Activated CD4-positive, alpha-beta T cell treated with anti-CD3 and anti-CD28 coated beads, Interleukin-2, Interleukin-4, amounts not matched to agents 100 ng/mL and 50 ng/mL, durations not matched to agents 16 hours and 8 hours (primary cell): ENCODE measurements at regions not wholly inside any gene's neighbourhood (a gene's known extent, or its start where the extent isn't known, plus 50 kb on each side); places are given as distances from the start of the nearest gene placed in this dataset.
"Not testable (repeated sequence)": the region's sequence is repeated elsewhere in the genome, so short reads cannot be mapped to it uniquely, and the experiment has no call there.

Experiments
- DNase-seq: peaks from one replicate; pipeline ENCODE4 v3.0.0-alpha.2; 2020; ENCODE audit warnings: low spot score

- no peak for DNase-seq
Measured at GRCh38 chr5:130955041-130955440, 210.0 kb downstream of the HINT1 start.

GRCh38 chr5:130954336-130954735, 210.7 kb downstream of the HINT1 start:
- no peak for DNase-seq

GRCh38 chr5:130939059-130939458, 226.0 kb downstream of the HINT1 start:
- no peak for DNase-seq

GRCh38 chr5:130937046-130937445, 228.0 kb downstream of the HINT1 start:
- no peak for DNase-seq

GRCh38 chr5:130923543-130924124, 241.4 kb downstream of the HINT1 start:
- DNase-seq: no peak

- no peak for DNase-seq
Measured at GRCh38 chr5:130912088-130912487, 253.0 kb downstream of the HINT1 start.

GRCh38 chr5:130908186-130908585, 256.9 kb downstream of the HINT1 start:
- no peak for DNase-seq

- not testable (repeated sequence) for DNase-seq
Measured at GRCh38 chr5:130897537-130898195, 267.4 kb downstream of the HINT1 start.

- not testable (repeated sequence) for DNase-seq
Measured at GRCh38 chr5:130897181-130897536, 267.9 kb downstream of the HINT1 start.

- no peak for DNase-seq
Measured at GRCh38 chr5:130896636-130897035, 268.4 kb downstream of the HINT1 start.

- DNase-seq: no peak
Measured at GRCh38 chr5:130893006-130893405, 272.1 kb downstream of the HINT1 start.

GRCh38 chr5:130890610-130891009, 274.4 kb downstream of the HINT1 start:
- DNase-seq: no peak

- no peak for DNase-seq
Measured at GRCh38 chr5:130885691-130886090, 279.4 kb downstream of the HINT1 start.

GRCh38 chr5:130885027-130885426, 280.0 kb downstream of the HINT1 start:
- no peak for DNase-seq

- no peak for DNase-seq
Measured at GRCh38 chr5:130884023-130884422, 281.0 kb downstream of the HINT1 start.

- no peak for DNase-seq
Measured at GRCh38 chr5:130875656-130876055, 289.4 kb downstream of the HINT1 start.

- DNase-seq: no peak
Measured at GRCh38 chr5:130874861-130875417, 290.1 kb downstream of the HINT1 start.

- DNase-seq: peak; percentile 21
Measured at GRCh38 chr5:130871346-130872086, 293.5 kb downstream of the HINT1 start.

GRCh38 chr5:130870691-130871090, 294.4 kb downstream of the HINT1 start:
- DNase-seq: no peak

GRCh38 chr5:130868186-130868840, 296.7 kb downstream of the HINT1 start:
- no peak for DNase-seq

- no peak for DNase-seq
Measured at GRCh38 chr5:130845049-130845765, 319.8 kb downstream of the HINT1 start.
